ENCODE measurements at regions not wholly inside any gene's neighbourhood (a gene's known extent, or its start where the extent isn't known, plus 50 kb on each side); places are given as distances from the start of the nearest gene placed in this dataset.
A peak's percentile ranks its signal among the peaks of the same experiment; 100 is the strongest.

- DNase-seq: no peak
Measured at GRCh38 chr13:30845297-30846214, 60.5 kb upstream of the MEDAG start.

DNA sequence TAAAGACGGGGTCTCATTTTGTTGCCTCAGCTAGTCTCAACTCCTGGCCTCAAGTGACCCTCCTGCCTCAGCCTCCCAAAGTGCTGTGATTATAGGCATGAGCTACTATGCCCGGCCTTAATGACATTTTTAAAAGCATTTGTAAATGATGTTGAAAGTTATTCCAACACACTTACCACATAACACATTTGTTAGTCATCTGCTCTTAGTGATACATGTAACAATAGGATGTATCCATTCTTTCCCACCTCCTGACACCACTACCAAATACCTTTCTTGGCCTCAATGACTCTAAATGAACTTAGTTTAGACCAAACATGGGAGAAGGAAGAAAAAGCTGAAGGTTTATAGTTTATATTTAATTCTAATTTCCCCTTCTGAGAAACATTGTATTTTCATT is 59.8 kb upstream of the MEDAG start:
- peak; percentile 70 for DNase-seq

- no peak for DNase-seq
Measured at GRCh38 chr13:30846866-30847265, 59.2 kb upstream of the MEDAG start.

DNA sequence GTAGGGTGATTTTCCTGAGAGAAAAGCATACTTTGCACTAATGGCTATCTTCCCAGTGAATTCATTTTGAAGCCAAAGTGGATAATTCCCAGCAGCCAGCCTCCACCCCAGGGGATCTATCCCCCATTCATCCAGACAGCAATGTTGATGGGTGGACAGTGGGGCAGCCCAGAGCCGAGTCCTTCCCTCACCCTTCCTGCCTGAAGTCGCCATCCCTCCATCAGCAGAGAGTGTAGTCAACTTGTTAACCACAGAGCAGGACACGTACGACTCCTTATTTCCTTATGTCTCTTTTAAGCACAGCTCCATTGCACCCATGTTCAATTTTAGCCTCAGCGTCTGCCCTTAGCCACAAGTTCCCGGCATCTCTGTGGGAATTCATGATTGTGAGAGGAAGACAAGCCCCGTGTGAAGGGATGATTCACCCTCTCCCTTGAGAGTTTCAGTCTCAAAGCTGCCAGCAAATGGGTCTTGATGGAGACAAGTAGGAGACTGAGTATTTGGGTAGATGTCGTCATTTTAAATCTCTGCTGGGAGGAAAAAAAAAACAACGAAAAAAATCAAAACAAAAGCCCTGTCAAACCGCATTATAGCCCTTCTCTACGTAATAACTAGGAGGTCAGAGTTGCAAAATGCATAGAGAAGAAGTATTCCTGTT is 58.3 kb upstream of the MEDAG start:
- DNase-seq: peak; percentile 99

DNA sequence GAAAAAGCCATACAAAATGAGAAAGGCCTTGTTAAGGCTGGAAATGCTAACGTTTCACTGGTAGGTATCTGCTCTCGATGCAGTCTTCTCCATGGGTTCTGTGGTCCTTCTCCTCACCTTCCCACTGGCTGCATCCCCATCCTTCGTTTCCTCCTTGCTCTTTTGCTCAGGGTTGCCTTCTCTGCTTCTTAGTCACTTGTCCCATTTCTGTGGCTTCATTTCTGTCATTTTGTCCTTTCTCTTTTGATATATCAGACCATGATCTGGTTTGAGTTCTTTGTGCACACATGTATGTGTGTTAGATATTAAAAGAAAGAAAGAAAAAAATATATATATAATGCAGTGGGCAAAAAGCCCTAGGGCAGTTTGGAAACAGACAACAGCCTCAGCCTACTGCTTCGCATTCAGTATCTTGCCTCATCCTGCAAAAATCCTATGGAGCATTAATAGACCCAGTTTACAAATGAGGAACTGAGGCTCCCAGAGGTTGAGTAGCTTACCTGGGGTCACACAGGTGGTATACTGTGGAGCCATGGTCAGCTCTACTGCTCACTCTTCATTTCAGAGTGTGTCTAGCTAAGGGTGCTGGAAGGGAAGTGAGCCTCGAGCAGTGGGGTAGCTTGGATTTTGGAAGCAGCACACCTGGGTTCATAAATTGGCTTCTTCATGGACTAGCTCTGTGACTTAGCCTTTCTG is 57.6 kb upstream of the MEDAG start:
- no peak for DNase-seq

DNA sequence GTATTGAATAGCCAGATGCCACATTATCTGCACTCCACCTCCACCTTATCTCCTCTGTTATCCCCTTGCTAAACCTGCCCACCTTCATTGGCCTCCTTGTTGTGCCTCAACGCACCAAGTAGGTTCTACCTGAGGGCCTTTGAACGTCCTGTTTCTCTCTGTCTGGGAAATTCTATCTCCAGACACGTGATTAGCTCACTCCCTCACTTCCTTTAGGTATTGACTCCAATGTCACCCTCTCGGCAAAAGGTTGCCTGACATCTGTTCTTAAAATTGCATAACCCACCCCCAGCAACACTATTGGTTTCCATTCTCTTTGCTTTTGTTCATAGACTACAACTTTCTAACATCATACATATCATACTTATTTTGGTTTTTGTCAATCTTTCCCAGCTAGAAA is 56.5 kb upstream of the MEDAG start:
- no peak for DNase-seq

GRCh38 chr13:30850204-30850866 is 55.7 kb upstream of the MEDAG start:
- peak; percentile 73 for DNase-seq

DNA sequence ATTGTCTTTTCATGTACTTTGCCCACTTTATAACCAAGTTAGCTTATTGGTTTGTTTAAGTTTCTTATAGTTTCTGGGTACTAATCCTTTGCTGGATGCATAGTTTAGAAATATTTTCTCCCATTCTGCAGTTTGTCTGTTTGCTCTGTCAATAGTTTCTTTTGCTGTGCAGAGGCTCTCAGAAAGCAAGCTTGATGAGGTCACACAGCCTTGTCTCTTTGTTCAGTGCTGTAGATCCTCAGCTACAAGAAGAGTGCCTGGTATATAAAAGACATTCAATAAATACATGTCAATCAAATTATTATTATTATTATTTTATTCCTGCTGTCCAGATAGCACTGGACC is 55.2 kb upstream of the MEDAG start:
- DNase-seq: no peak

DNA sequence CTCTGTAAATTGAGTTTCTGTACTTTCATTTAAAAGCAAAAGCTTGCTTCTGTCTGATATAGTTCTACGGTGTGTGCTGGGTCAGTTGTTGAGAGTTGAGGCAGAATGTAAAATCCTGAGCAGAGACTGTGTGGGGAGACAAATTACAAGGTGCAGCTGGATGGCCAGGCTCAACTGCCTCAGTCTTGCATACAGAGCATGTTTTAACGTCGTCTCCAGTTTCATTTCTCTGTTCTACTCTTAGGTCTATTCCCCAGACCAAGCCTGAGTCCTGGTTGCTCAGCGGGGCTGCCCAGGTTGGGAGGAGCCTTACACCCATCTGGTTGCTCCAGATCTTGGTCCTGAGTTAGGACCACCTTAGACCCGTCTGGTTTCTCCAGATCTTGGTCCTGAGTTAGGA is 54.4 kb upstream of the MEDAG start:
- no peak for DNase-seq

DNA sequence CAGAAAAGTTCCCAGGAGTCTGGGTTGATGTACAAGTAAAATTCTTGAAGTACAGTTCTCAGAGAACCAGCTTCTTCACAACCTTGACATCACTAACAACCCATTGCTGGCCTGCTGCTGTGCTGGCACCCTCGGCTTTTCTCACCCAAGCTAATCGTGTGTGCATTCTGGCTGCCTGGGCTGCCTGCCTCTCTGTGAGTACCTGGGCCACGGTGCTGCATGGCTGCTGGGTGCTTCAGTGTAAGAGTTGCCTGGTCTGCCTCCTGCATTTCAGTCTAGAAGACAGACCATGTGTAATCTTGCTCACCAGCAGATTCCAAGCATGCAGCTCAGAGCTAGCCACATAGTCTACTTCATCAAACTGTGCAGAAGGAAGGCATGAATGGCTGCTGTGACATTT is 50.5 kb upstream of the MEDAG start:
- DNase-seq: no peak

DNA sequence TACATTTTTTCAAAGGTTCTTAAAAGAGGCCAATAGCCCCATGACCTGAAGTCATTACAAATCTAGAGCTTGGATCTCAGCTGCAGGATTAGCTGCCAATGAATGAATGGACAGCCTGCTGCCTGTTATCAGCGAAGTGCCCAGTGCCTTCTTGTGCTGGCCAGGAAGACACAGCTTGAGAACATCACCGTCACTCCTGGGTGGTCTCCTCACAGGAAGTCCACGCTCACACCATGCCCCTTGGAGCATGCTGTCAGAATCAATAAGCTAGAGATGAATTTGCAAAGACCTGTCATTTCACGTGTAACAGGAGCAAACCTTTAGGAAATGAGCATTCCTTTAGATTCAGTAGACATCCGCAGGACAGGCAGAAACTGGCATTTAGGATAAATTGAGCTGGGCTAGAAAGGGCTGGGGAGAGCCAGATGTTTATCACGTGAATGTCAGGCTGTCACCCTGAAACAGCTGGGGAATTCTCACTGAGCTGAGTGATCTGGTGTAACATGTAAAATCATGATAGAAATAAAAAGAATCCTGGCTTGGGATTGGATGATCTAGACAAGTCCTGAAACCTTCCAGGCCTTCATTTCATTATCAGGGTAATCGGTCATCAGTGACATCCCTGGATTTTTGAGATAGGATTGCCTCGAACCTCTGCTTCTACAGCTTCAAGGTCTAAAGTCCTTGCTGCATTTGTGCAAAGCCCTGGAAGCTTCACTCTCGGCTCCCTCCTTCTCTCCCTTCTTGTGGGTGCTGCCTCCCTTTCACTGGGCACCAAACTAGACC is 49.9 kb upstream of the MEDAG start:
- DNase-seq: no peak

All from fibroblast of skin of abdomen (primary cell).